Adrenal gland (tissue), 9 donors: ENCODE measurements at regions not wholly inside any gene's neighbourhood (a gene's known extent, or its start where the extent isn't known, plus 50 kb on each side); places are given as distances from the start of the nearest gene placed in this dataset.

Experiments used
- DNase-seq, 7 donors: peaks; one replicate each; pipeline ENCODE4 v3.0.0-alpha.2; 2019 to 2020
- H3K27ac ChIP-seq, 5 donors: fragments of 200-600 bp; sonication (generic) in 4 of 5; 1 replicate in 3 of 5; 2 replicates in 2 of 5; pipeline versions ENCODE4 v1.5.1 to v1.8.0; 2016 to 2020; ENCODE audit warnings: mild to moderate bottlenecking in 1 of 5
- H3K27me3 ChIP-seq: fragments of 200-600 bp; 2 replicates; pipeline ENCODE4 v1.8.0; 2021
- H3K36me3 ChIP-seq, 2 donors: fragments of 200-600 bp; replicated peaks in 1 of 2; 1 replicate in 1 of 2; 2 replicates in 1 of 2; pipeline versions ENCODE4 v1.5.1 to v1.8.0; 2018 to 2022
- H3K4me1 ChIP-seq, 2 donors: fragments of 200-600 bp; replicated peaks in 1 of 2; 1 replicate in 1 of 2; 2 replicates in 1 of 2; pipeline versions ENCODE4 v1.5.1 to v1.8.0; 2018 to 2021
- H3K4me3 ChIP-seq, 4 donors: fragments of 200-600 bp; sonication (generic) in 3 of 4; one replicate each; pipeline ENCODE4 v1.5.1; 2016 to 2018
- H3K9me3 ChIP-seq, 3 donors: fragments of 200-600 bp; sonication (generic) in 1 of 3; replicated peaks in 1 of 3; 1 replicate in 2 of 3; 2 replicates in 1 of 3; pipeline versions ENCODE4 v1.5.1 to v1.8.0; 2016 to 2021
- CTCF ChIP-seq, 6 experiments: fragments of 450-650 bp in 4 of 6; fragments of 200-600 bp in 2 of 6; sonication (generic) in 1 of 6; IDR thresholded peaks; 1 replicate in 5 of 6; 2 replicates in 1 of 6; pipeline versions ENCODE4 v1.5.1 to v1.8.0; 2016 to 2021; ENCODE audit warnings: antibody characterized with exemption in 6 of 6, mild to moderate bottlenecking in 2 of 6, moderate library complexity in 1 of 6
- POLR2A ChIP-seq, 2 donors: fragments of 450-650 bp; IDR thresholded peaks; one replicate each; pipeline ENCODE4 v1.6.1; 2017; ENCODE audit warnings: antibody characterized with exemption in 2 of 2, mild to moderate bottlenecking in 2 of 2, moderate library complexity in 1 of 2
- WGBS, 4 donors: extraction: QIAGEN DNeasy Blood & Tissue Kit in 2 of 4; methylation state at CpG; one replicate each; pipeline versions ENCODE4 v1.1.5 to v1.1.7; 2013 to 2017; 5-methylcytosine and 5-hydroxymethylcytosine counted together
- intact Hi-C, 2 donors: fragments of 100-400 bp; cut with DNase I; formaldehyde crosslinking; loops; one replicate each; pipeline versions ENCODE4 v1.14.1 to v1.15.0; 2022 to 2023
- small RNA-seq, 2 donors: library from RNA; depleted of rRNA; stranded (forward); fragments of <200 nt; gene quantifications; one replicate each; pipeline ENCODE3, GENCODE V24; 2016
- donor health status: healthy with polysubstance abuse.
- donor health status: Bipolar disorder and iron deficiency.
- donor health status: DM: yes; HTN: yes; CAD: no.
- donor health status: DM: no; HTN: no; CAD: no.
- donor health status: DM: no; HTN: no; CAD: no.

GRCh38 chr7:4626318-4626845 lies 55.7 kb upstream of the FOXK1 start:
- WGBS, 4 donors: 87 to 93% (median 90%) methylated on average over 5 of the region's 5 CpGs
- Histone ChIP-seq H3K27ac (no peak overlapping the region), H3K9me3 (no peaks in the 10 kb centered on the region), H3K27me3 (peaks cover 4% of the 10 kb centered on the region), H3K4me1 (peaks cover 0 to 16% of the 10 kb centered on the region in 2 donors), H3K36me3 (no peaks in the 10 kb centered on the region), H3K4me3 (no peak overlapping the region)
- no peak for DNase-seq
- TF ChIP-seq CTCF (IDR thresholded peaks at IDR 0.05) (no peak), POLR2A (IDR thresholded peaks at IDR 0.05) (no peak)
- intact Hi-C loops: no loop called here

GRCh38 chr7:4629287-4629895 lies 52.7 kb upstream of the FOXK1 start:
- peaks cover 4% of the 10 kb centered on the region for H3K27me3 ChIP-seq
- peaks cover 0 to 27% of the 10 kb centered on the region in 2 donors for H3K4me1 ChIP-seq
- no peaks in the 10 kb centered on the region for H3K9me3 ChIP-seq
- no peak for DNase-seq
- WGBS, 4 donors: 70 to 80% (median 79%) methylated on average over 8 of the region's 8 CpGs
- H3K27ac ChIP-seq: no peak overlapping the region
- H3K4me3 ChIP-seq: no peak overlapping the region
- TF ChIP-seq CTCF (IDR thresholded peaks at IDR 0.05) (no peak), POLR2A (IDR thresholded peaks at IDR 0.05) (no peak)
- intact Hi-C loops: no loop called here
- H3K36me3 ChIP-seq: no peaks in the 10 kb centered on the region

- H3K27ac ChIP-seq: peak overlapping the region in 2 of 5 donors; percentile 66 to 80
- WGBS, 4 donors: 18 to 20% (median 19%) methylated on average over 17 to 25 of the region's 25 CpGs
- peaks cover 0 to 15% of the 10 kb centered on the region in 2 donors for H3K4me1 ChIP-seq
- peak; percentile 78 to 92 (median 90) for DNase-seq
- no peaks in the 10 kb centered on the region for H3K36me3 ChIP-seq
- no peaks in the 10 kb centered on the region for H3K9me3 ChIP-seq
- H3K4me3 ChIP-seq: peak overlapping the region in 1 of 4 donors; percentile 15
- TF ChIP-seq POLR2A (IDR thresholded peaks at IDR 0.05): no peak
- TF ChIP-seq CTCF (IDR thresholded peaks at IDR 0.05): peak; percentile 39 to 91 (median 84)
- peaks cover 4% of the 10 kb centered on the region for H3K27me3 ChIP-seq
- intact Hi-C loops: loop anchor here in 1 of 2 donors (2.0 kb wide), 1 partner anchor 21 kb away; no protein-coding TSS in a partner anchor
These were observed 50.5 kb upstream of the FOXK1 start for GRCh38 chr7:4631380-4632179.

Small RNA genes in the stretch of these regions (small RNA-seq; reads per million reads assigned to genes)
- 0 reads per million in 2 donors for gene CYP3A54P
